ENCODE measurements at regions not wholly inside any gene's neighbourhood (a gene's known extent, or its start where the extent isn't known, plus 50 kb on each side); places are given as distances from the start of the nearest gene placed in this dataset.

DNA sequence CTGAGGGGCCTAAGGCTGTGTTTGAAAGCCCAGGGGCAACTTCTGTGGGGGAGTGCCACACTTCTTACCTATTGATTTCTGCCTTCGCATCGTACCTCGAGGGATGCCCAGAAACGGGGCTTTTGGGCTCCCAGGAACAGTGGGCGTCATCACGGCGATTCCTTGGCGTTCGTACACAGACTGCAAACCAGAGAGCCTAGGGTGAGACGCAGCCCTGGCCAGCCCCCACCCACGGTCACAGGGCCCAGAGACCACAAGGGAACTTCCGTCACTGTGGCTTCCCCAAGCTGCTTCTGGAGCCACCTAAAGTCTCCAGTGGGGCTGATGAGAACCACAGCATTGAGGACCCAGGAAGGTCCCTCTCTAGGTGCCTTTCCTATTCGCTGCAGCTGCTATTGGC lies 91.9 kb downstream of the CTTN start:
- TF ChIP-seq TAF1 (IDR thresholded peaks at IDR 0.05; ENCODE audit: low read depth) = no peak
- TF ChIP-seq, protein P1, sequence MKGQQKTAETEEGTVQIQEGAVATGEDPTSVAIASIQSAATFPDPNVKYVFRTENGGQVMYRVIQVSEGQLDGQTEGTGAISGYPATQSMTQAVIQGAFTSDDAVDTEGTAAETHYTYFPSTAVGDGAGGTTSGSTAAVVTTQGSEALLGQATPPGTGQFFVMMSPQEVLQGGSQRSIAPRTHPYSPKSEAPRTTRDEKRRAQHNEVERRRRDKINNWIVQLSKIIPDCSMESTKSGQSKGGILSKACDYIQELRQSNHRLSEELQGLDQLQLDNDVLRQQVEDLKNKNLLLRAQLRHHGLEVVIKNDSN (IDR thresholded peaks at IDR 0.05) = no peak
